Muscle of leg (tissue), 3 donors: ENCODE measurements at regions not wholly inside any gene's neighbourhood (a gene's known extent, or its start where the extent isn't known, plus 50 kb on each side); places are given as distances from the start of the nearest gene placed in this dataset.
A peak's percentile ranks its signal among the peaks of the same experiment; 100 is the strongest.

Experiments used
- DNase-seq: peaks from one replicate; pipeline ENCODE4 v3.0.0; 2013
- H3K27ac ChIP-seq: one replicate; pipeline ENCODE4 v1.5.1; 2013; ENCODE audit warnings: mild to moderate bottlenecking, low read length, control low read depth
- H3K27me3 ChIP-seq: one replicate; pipeline ENCODE4 v1.6.1; 2013; ENCODE audit warnings: low read length; ENCODE audit not compliant: control insufficient read depth, insufficient read depth
- H3K36me3 ChIP-seq: one replicate; pipeline ENCODE4 v1.6.1; 2013; ENCODE audit warnings: low read length; ENCODE audit not compliant: control insufficient read depth, insufficient read depth
- H3K4me1 ChIP-seq: one replicate; pipeline ENCODE4 v1.6.1; 2013; ENCODE audit warnings: low read length; ENCODE audit not compliant: control insufficient read depth, insufficient read depth
- H3K4me3 ChIP-seq: one replicate; pipeline ENCODE4 v1.5.1; 2013; ENCODE audit warnings: low read length, control low read depth
- H3K9me3 ChIP-seq: replicated peaks from 2 replicates; pipeline ENCODE4 v1.6.1; 2013; ENCODE audit warnings: low read depth, low read length; ENCODE audit not compliant: control insufficient read depth
- WGBS: methylation state at CpG from one replicate; pipeline ENCODE4 v1.1.5; 2013; ENCODE audit warnings: missing lambda C conversion rate; ENCODE audit not compliant: insufficient coverage; 5-methylcytosine and 5-hydroxymethylcytosine counted together

DNA sequence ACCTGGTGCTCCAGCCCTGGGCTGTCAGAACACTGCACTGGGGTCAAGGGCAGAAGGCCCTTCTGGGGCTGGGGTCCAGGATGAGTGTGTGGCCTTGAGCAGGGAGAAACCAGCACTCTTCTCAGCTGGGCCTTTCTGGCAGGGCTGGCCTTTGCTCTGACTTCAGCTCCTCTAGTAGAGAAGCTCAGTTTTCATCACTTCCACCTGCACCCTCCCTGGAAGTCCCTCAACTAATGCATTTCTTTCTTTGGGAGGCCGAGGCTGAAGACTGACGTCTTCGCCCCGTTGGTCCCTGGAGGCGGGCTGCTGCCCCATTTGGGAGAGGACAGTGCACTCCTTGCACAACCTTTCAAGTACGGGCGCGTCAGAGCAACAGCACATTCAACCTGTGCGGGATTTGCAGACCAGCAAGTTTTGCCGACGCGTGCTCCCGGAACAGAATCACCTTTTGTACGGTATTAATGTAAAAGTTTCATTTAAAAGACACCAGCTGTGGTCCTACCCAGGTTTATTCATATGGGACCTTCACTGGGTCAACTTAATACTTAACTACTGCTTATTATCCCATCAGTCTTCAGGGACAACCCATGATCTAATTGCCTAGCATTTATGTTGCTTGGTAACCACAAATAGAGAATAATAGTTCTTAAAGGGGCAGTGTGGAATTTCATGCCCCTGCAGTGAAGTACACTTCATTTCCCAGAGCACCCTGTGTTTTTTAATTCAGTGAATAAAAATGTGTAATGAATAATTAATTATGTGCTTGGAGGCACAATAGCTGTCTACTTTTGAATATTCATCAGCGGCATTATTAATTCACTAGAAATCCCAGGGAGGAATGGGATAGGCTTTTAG, 134.8 kb upstream of the VRK1 start:
- Histone ChIP-seq H3K4me3 (no peak overlapping the region), H3K36me3 (no peaks in the 10 kb centered on the region), H3K4me1 (peaks cover 15% of the 10 kb centered on the region), H3K27me3 (peaks cover 4% of the 10 kb centered on the region), H3K27ac (no peak overlapping the region), H3K9me3 (peaks cover 2% of the 10 kb centered on the region)
- 37% methylated on average over 8 of the region's 15 CpGs for WGBS
- peak; percentile 68 for DNase-seq

DNA sequence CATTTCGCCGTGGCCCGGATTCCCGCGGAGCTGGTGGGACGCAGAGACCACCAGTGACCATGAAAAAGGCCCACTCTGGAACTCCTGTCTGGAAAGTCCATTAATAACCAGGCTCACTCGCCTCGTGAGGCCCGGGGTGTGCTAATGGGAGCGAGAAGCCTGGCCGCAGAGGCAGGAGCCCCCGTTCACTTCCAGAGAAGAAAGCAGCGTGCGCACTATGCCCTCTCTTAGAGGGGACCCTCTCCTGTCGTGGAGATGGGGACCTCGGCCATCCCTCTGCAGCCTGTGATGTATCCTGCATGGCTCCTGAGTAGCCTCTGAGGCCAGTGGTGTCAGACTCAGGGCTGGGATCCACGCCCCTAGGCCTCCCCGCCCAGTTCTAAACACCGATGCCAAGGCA, 134.1 kb upstream of the VRK1 start:
- WGBS: 48% methylated on average over 19 of the region's 19 CpGs
- Histone ChIP-seq H3K4me1 (peaks cover 15% of the 10 kb centered on the region), H3K27me3 (peaks cover 4% of the 10 kb centered on the region), H3K27ac (no peak overlapping the region), H3K4me3 (no peak overlapping the region), H3K36me3 (no peaks in the 10 kb centered on the region), H3K9me3 (peaks cover 2% of the 10 kb centered on the region)
- no peak for DNase-seq

DNA sequence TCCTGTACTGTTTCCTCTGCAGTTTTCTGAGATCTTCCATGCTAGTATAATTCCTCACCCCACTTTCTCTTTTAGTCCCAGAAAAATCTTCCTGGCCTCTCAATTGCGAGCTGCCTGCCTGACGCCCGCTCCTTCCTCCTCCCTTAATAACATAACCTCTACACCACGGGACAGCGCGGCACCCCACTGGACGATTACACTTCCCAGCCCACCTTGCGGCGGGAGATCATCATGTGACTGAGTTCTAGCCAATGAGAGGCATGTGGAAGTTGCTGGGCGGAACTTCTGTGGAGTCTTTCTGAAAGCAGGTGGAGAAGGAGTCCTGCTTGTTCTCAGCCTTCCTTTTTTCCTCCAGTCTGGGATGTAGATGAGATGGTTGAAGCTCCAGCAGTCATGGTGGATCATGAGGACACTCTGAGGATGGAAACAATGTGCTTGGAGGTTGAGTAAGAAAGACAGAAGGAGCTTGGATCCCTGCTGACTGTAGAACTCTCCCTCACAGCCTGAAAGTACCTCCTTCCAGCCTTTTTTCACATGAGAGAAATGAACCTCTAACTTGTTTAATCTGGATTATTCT, 133.6 kb upstream of the VRK1 start:
- Histone ChIP-seq H3K9me3 (peaks cover 2% of the 10 kb centered on the region), H3K4me1 (peaks cover 15% of the 10 kb centered on the region), H3K36me3 (no peaks in the 10 kb centered on the region), H3K27ac (no peak overlapping the region), H3K4me3 (no peak overlapping the region), H3K27me3 (peaks cover 4% of the 10 kb centered on the region)
- WGBS: 80% methylated on average over 3 of the region's 10 CpGs
- DNase-seq: no peak

DNA sequence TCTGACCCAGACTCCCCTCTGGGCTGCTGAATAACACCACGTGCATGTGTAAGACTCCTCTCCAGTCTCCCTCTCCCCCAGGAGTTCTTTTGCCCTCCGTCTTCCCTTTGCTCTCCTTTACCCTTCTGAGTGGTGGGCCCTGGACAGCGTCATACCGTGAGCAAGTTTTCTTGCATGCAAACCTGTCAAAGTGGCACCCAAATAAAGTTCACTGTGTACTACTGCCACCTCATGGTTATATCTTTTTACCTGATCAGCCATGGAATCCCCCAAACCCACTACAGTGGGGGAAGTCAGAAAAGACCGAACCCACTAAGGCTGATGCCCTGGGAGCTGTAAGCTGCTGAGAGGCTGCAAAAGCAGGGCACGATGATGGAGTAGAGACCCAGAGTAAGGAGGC, 131.1 kb upstream of the VRK1 start:
- peaks cover 7% of the 10 kb centered on the region for H3K27me3 ChIP-seq
- peaks cover 12% of the 10 kb centered on the region for H3K4me1 ChIP-seq
- 64% methylated on average over 4 of the region's 6 CpGs for WGBS
- no peak overlapping the region for H3K27ac ChIP-seq
- no peak for DNase-seq
- H3K36me3 ChIP-seq: no peaks in the 10 kb centered on the region
- H3K4me3 ChIP-seq: no peak overlapping the region
- peaks cover 2% of the 10 kb centered on the region for H3K9me3 ChIP-seq

DNA sequence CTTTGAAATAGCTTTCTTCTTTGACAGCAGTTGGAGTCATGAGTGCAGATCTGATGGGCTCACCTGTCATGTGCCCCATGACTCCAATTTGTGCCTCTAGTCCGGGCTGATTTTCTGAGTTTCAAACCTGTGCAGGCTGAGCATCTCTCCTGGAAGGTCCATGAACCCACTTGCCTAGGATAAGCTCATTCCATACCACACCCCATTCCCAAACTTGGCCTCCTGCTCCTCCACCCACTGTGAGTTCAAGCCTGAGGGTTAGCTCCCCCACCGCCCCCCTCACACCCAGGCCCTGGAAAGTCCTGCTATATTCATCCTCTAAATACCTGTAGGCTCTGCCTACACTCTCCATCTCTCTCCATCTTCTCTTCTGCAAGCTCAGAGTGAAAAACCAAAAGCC, 126.8 kb upstream of the VRK1 start:
- Histone ChIP-seq H3K36me3 (no peaks in the 10 kb centered on the region), H3K27ac (no peak overlapping the region), H3K27me3 (peaks cover 3% of the 10 kb centered on the region), H3K9me3 (peaks cover 2% of the 10 kb centered on the region), H3K4me1 (no peaks in the 10 kb centered on the region), H3K4me3 (no peak overlapping the region)
- no peak for DNase-seq
- WGBS: 52% methylated on average over 2 of the region's 2 CpGs

DNA sequence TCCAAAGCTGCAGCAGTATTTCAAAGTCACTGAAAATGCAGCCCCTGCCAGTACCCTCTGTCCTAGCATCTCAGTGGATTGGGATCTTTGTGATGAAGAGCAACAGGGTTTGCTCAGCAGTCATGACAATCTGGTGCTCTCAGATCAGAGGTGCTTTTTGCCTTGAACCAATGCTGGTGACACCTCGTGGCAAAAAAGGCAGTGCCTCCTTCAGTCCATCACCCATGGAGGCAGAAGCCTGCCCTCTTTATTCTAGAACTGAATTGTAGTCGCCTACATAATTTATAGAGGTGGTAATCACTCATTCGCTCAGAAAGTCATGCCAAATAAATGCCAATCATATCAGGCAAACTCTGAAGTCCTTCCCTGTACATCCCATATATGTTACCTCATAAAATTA, 126.0 kb upstream of the VRK1 start:
- H3K27me3 ChIP-seq: peaks cover 6% of the 10 kb centered on the region
- H3K9me3 ChIP-seq: no peaks in the 10 kb centered on the region
- WGBS: 73% methylated on average over 2 of the region's 3 CpGs
- H3K36me3 ChIP-seq: no peaks in the 10 kb centered on the region
- DNase-seq: no peak
- no peak overlapping the region for H3K4me3 ChIP-seq
- no peak overlapping the region for H3K27ac ChIP-seq
- H3K4me1 ChIP-seq: no peaks in the 10 kb centered on the region

DNA sequence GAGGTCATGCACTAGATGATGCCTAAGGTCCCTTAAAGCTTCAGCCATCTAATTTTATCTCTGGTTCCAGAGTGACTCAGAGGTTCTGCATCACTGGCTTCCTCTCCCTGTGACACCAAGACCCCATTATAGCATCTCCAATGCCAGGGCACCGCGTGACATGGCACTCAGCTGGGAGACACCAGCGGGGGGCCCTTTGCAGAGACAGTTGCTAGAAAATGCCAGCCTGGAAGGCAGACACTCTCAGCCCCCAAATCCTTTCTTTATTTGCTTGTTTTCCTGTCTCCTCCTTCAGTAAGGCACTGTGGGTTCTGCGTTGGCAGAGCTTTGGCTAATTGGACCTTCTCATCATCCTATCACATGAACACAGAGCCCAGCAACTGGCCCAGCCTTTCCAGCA, 123.5 kb upstream of the VRK1 start:
- H3K4me1 ChIP-seq: no peaks in the 10 kb centered on the region
- WGBS: 94% methylated on average over 4 of the region's 4 CpGs
- H3K27ac ChIP-seq: no peak overlapping the region
- no peak for DNase-seq
- peaks cover 6% of the 10 kb centered on the region for H3K27me3 ChIP-seq
- H3K36me3 ChIP-seq: no peaks in the 10 kb centered on the region
- H3K4me3 ChIP-seq: no peak overlapping the region
- H3K9me3 ChIP-seq: no peaks in the 10 kb centered on the region

DNA sequence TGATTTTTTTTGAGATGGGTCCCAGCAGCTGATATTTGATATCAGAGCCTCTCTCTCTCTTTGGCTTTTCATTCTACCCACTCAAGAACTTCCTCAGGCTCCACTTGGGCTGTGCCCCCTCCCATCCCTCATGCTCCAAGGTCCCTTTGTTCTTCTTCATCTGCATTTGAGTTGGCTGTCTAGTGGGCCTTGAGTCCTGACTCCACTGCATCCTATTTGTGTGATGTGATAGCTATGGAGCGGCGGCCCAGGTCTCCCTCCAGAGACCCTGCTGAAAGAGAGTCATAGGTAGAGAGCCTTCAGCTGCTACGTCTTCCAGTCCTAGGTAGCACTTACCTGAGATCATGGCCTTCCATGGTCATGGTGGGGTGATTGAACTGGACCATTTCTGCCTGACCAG, 123.1 kb upstream of the VRK1 start:
- H3K36me3 ChIP-seq: no peaks in the 10 kb centered on the region
- no peak overlapping the region for H3K4me3 ChIP-seq
- peaks cover 3% of the 10 kb centered on the region for H3K27me3 ChIP-seq
- no peaks in the 10 kb centered on the region for H3K4me1 ChIP-seq
- H3K9me3 ChIP-seq: no peaks in the 10 kb centered on the region
- no peak for DNase-seq
- 83% methylated on average over 2 of the region's 3 CpGs for WGBS
- no peak overlapping the region for H3K27ac ChIP-seq

DNA sequence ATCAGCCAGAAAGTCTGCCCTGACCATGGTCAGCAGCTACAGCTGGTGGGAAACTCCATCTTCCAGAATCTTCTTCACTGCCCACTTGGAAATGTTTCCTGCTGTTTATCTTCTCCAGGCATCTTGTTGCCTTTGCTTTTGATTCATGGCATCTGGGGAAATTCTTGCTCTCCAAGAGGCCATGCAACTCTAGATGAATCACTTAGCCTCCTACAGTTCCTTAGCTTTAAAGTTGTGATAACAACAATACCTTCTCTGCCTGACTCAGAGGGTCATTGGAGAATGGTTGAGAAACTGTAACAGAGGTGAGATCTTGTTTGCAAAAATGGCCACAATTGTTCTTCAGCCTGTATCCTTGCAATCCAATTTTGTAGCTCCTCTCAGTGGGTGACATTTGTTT, 121.0 kb upstream of the VRK1 start:
- H3K36me3 ChIP-seq: no peaks in the 10 kb centered on the region
- H3K9me3 ChIP-seq: no peaks in the 10 kb centered on the region
- no peak for DNase-seq
- no peak overlapping the region for H3K27ac ChIP-seq
- no peaks in the 10 kb centered on the region for H3K4me1 ChIP-seq
- no peak overlapping the region for H3K4me3 ChIP-seq
- H3K27me3 ChIP-seq: peaks cover 3% of the 10 kb centered on the region

DNA sequence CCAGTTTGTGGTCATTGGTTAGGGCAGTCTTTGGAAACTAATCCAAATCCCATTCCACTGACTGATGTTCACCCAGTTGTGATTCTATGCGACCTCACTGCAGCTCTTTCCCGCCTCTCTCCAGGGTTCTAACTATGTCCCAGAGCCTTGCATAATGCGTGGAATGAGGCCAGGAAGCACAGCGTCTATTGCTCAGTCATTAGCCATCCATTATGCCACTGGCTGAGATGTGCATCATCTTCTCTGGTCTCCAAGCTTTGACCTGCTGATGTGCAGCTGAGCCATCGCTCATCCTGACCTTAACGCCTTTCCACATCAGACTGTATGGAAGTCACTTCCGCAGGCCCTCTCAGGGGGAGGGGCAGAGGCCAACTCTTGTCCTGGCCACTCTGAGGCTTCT, 115.4 kb upstream of the VRK1 start:
- DNase-seq: no peak
- no peaks in the 10 kb centered on the region for H3K9me3 ChIP-seq
- H3K27me3 ChIP-seq: no peaks in the 10 kb centered on the region
- no peaks in the 10 kb centered on the region for H3K36me3 ChIP-seq
- no peak overlapping the region for H3K4me3 ChIP-seq
- WGBS: 71% methylated on average over 7 of the region's 7 CpGs
- no peak overlapping the region for H3K27ac ChIP-seq
- no peaks in the 10 kb centered on the region for H3K4me1 ChIP-seq
